ENCODE measurements at regions not wholly inside any gene's neighbourhood (a gene's known extent, or its start where the extent isn't known, plus 50 kb on each side); places are given as distances from the start of the nearest gene placed in this dataset.
A peak's percentile ranks its signal among the peaks of the same experiment; 100 is the strongest.

GRCh38 chr12:19992311-19992710 lies 376.0 kb upstream of the PDE3A start:
- Histone ChIP-seq H3K4me2 (ENCODE audit: extremely low read depth, insufficient read depth, low read length) (no peak overlapping the region), H2AFZ (ENCODE audit: low read length) (no peak overlapping the region), H3K9ac (ENCODE audit: insufficient read depth, low read length) (no peak overlapping the region), H4K20me1 (ENCODE audit: control insufficient read depth, extremely low read depth, insufficient read depth, low read length) (no peaks in the 10 kb centered on the region), H3K27ac (ENCODE audit: insufficient read depth, low read length) (no peak overlapping the region), H3K27me3 (ENCODE audit: control insufficient read depth, insufficient read depth, low read length) (no peaks in the 10 kb centered on the region), H3K36me3 (ENCODE audit: control insufficient read depth, insufficient read depth, low read length) (no peaks in the 10 kb centered on the region), H3K9me3 (ENCODE audit: control insufficient read depth, insufficient read depth, low read depth, low read length) (no peaks in the 10 kb centered on the region), H3K79me2 (ENCODE audit: control insufficient read depth, insufficient read depth, low read length) (no peaks in the 10 kb centered on the region), H3K4me1 (ENCODE audit: control insufficient read depth, extremely low read depth, insufficient read depth, low read length) (no peaks in the 10 kb centered on the region), H3K4me3 (replicated peaks in 1 of 4; ENCODE audit: control extremely low read depth in 1 of 4, insufficient read depth in 1 of 4, low read depth in 3 of 4, low read length in 4 of 4) (no peak overlapping the region)
- TF ChIP-seq CTCF (conservative IDR thresholded peaks at IDR 0.05 in 1 of 2, IDR thresholded peaks at IDR 0.05 in 1 of 2; ENCODE audit: low read depth in 1 of 2, low read length in 2 of 2) (no peak), EZH2 (IDR thresholded peaks at IDR 0.05; ENCODE audit: low read length, missing control alignments) (no peak)
- no peak for DNase-seq (ENCODE audit: low read depth in 2 of 2)

GRCh38 chr12:19994968-19995367 lies 373.4 kb upstream of the PDE3A start:
- Histone ChIP-seq H3K27me3 (ENCODE audit: control insufficient read depth, insufficient read depth, low read length) (no peaks in the 10 kb centered on the region), H4K20me1 (ENCODE audit: control insufficient read depth, extremely low read depth, insufficient read depth, low read length) (no peaks in the 10 kb centered on the region), H3K4me3 (replicated peaks in 1 of 4; ENCODE audit: control extremely low read depth in 1 of 4, insufficient read depth in 1 of 4, low read depth in 3 of 4, low read length in 4 of 4) (no peak overlapping the region), H3K4me1 (ENCODE audit: control insufficient read depth, extremely low read depth, insufficient read depth, low read length) (no peaks in the 10 kb centered on the region), H3K27ac (ENCODE audit: insufficient read depth, low read length) (no peak overlapping the region), H3K4me2 (ENCODE audit: extremely low read depth, insufficient read depth, low read length) (no peak overlapping the region), H3K79me2 (ENCODE audit: control insufficient read depth, insufficient read depth, low read length) (no peaks in the 10 kb centered on the region), H3K9ac (ENCODE audit: insufficient read depth, low read length) (no peak overlapping the region), H3K9me3 (ENCODE audit: control insufficient read depth, insufficient read depth, low read depth, low read length) (no peaks in the 10 kb centered on the region), H2AFZ (ENCODE audit: low read length) (no peak overlapping the region), H3K36me3 (ENCODE audit: control insufficient read depth, insufficient read depth, low read length) (no peaks in the 10 kb centered on the region)
- TF ChIP-seq CTCF (conservative IDR thresholded peaks at IDR 0.05 in 1 of 2, IDR thresholded peaks at IDR 0.05 in 1 of 2; ENCODE audit: low read depth in 1 of 2, low read length in 2 of 2): peak in 1 of 2 donors; percentile 16
- no peak for TF ChIP-seq EZH2 (IDR thresholded peaks at IDR 0.05; ENCODE audit: low read length, missing control alignments)
- peak in 1 of 2 donors; percentile 26 for DNase-seq (ENCODE audit: low read depth in 2 of 2)

- no peaks in the 10 kb centered on the region for H3K79me2 ChIP-seq (ENCODE audit: control insufficient read depth, insufficient read depth, low read length)
- H3K27me3 ChIP-seq (ENCODE audit: control insufficient read depth, insufficient read depth, low read length): no peaks in the 10 kb centered on the region
- no peak overlapping the region for H3K4me3 ChIP-seq (replicated peaks in 1 of 4; ENCODE audit: control extremely low read depth in 1 of 4, insufficient read depth in 1 of 4, low read depth in 3 of 4, low read length in 4 of 4)
- H3K4me2 ChIP-seq (ENCODE audit: extremely low read depth, insufficient read depth, low read length): no peak overlapping the region
- no peaks in the 10 kb centered on the region for H3K36me3 ChIP-seq (ENCODE audit: control insufficient read depth, insufficient read depth, low read length)
- DNase-seq (ENCODE audit: low read depth in 2 of 2): no peak
- H3K4me1 ChIP-seq (ENCODE audit: control insufficient read depth, extremely low read depth, insufficient read depth, low read length): no peaks in the 10 kb centered on the region
- no peak overlapping the region for H3K9ac ChIP-seq (ENCODE audit: insufficient read depth, low read length)
- H2AFZ ChIP-seq (ENCODE audit: low read length): no peak overlapping the region
- H4K20me1 ChIP-seq (ENCODE audit: control insufficient read depth, extremely low read depth, insufficient read depth, low read length): no peaks in the 10 kb centered on the region
- TF ChIP-seq EZH2 (IDR thresholded peaks at IDR 0.05; ENCODE audit: low read length, missing control alignments): no peak
- no peak for TF ChIP-seq CTCF (conservative IDR thresholded peaks at IDR 0.05 in 1 of 2, IDR thresholded peaks at IDR 0.05 in 1 of 2; ENCODE audit: low read depth in 1 of 2, low read length in 2 of 2)
- H3K27ac ChIP-seq (ENCODE audit: insufficient read depth, low read length): no peak overlapping the region
- H3K9me3 ChIP-seq (ENCODE audit: control insufficient read depth, insufficient read depth, low read depth, low read length): no peaks in the 10 kb centered on the region
Measured at GRCh38 chr12:19997656-19998400, 370.5 kb upstream of the PDE3A start.

All from fibroblast of lung (primary cell).